SK-N-SH treated with all-trans-retinoic acid at 6 μM for 48 hours (cell line): ENCODE measurements at regions not wholly inside any gene's neighbourhood (a gene's known extent, or its start where the extent isn't known, plus 50 kb on each side); places are given as distances from the start of the nearest gene placed in this dataset.

Experiments
- ATAC-seq: fragments of 200-7000 bp; cut with Tn5 transposase; 3 replicates; pipeline ENCODE4 v1.9.1; 2020; ENCODE audit warnings: mild to moderate bottlenecking, moderate library complexity
- ARNTL ChIP-seq: fragments of 450-650 bp; formaldehyde crosslinking; IDR thresholded peaks from 2 replicates; pipeline ENCODE4 v1.5.0; 2020; ENCODE audit warnings: low read depth, mild to moderate bottlenecking, moderate library complexity, borderline replicate concordance
- BACH2 ChIP-seq: fragments of 250-450 bp; sonication (Bioruptor Pico); IDR thresholded peaks from 2 replicates; pipeline ENCODE4 v1.9.0; 2021; ENCODE audit warnings: mild to moderate bottlenecking, borderline replicate concordance
- CSDC2 ChIP-seq: fragments of 250-450 bp; sonication (Bioruptor Pico); IDR thresholded peaks from 2 replicates; pipeline ENCODE4 v1.5.0; 2020; ENCODE audit warnings: mild to moderate bottlenecking, moderate library complexity
- POU6F1 ChIP-seq: fragments of 250-450 bp; sonication (Bioruptor Pico); IDR thresholded peaks from 2 replicates; pipeline ENCODE4 v1.8.0; 2021; ENCODE audit warnings: low read depth, mild to moderate bottlenecking, moderate library complexity, borderline replicate concordance
- PPARA ChIP-seq: fragments of 250-450 bp; sonication (Bioruptor Pico); IDR thresholded peaks from 2 replicates; pipeline ENCODE4 v1.5.0; 2020; ENCODE audit warnings: mild to moderate bottlenecking, borderline replicate concordance
- RARB ChIP-seq: fragments of 250-450 bp; sonication (Bioruptor Pico); IDR thresholded peaks from 2 replicates; pipeline ENCODE4 v1.8.0; 2021; ENCODE audit warnings: mild to moderate bottlenecking, moderate library complexity
- TCF4 ChIP-seq: fragments of 250-450 bp; sonication (Bioruptor Pico); IDR thresholded peaks from 2 replicates; pipeline ENCODE4 v1.8.0; 2021; ENCODE audit warnings: mild to moderate bottlenecking, moderate library complexity, borderline replicate concordance
- TOX ChIP-seq: fragments of 250-450 bp; sonication (Bioruptor Pico); IDR thresholded peaks from 2 replicates; pipeline ENCODE4 v1.8.0; 2021; ENCODE audit warnings: mild to moderate bottlenecking, moderate library complexity, borderline replicate concordance
- TSHZ2 ChIP-seq: fragments of 250-450 bp; sonication (Bioruptor Pico); IDR thresholded peaks from 2 replicates; pipeline ENCODE4 v1.5.0; 2020; ENCODE audit warnings: mild to moderate bottlenecking, moderate library complexity
- ZC3H10 ChIP-seq: fragments of 250-450 bp; sonication (Bioruptor Pico); IDR thresholded peaks from 2 replicates; pipeline ENCODE4 v1.5.1; 2021; ENCODE audit warnings: mild to moderate bottlenecking, moderate library complexity
- ZNF565 ChIP-seq: fragments of 450-650 bp; formaldehyde crosslinking; conservative IDR thresholded peaks from 2 replicates; pipeline ENCODE4 v1.5.0; 2020; ENCODE audit warnings: low read depth, mild to moderate bottlenecking, moderate library complexity
- ZNF8 ChIP-seq: fragments of 450-650 bp; formaldehyde crosslinking; IDR thresholded peaks from 2 replicates; pipeline ENCODE4 v1.5.0; 2020; ENCODE audit warnings: mild to moderate bottlenecking, moderate library complexity
- TF ChIP-seq, protein P1 (sequence below): fragments of 250-450 bp; sonication (Bioruptor Pico); IDR thresholded peaks from 2 replicates; pipeline ENCODE4 v1.8.0; 2020; ENCODE audit warnings: mild to moderate bottlenecking, moderate library complexity, borderline replicate concordance
- TF ChIP-seq, protein P2 (sequence below): fragments of 250-450 bp; sonication (Bioruptor Pico); IDR thresholded peaks from 2 replicates; pipeline ENCODE4 v1.5.1; 2021; ENCODE audit warnings: mild to moderate bottlenecking, moderate library complexity
- TF ChIP-seq, protein P3 (sequence below): fragments of 250-450 bp; sonication (Bioruptor Pico); IDR thresholded peaks from 2 replicates; pipeline ENCODE4 v1.5.1; 2020; ENCODE audit warnings: low read depth, mild to moderate bottlenecking, moderate library complexity

DNA sequence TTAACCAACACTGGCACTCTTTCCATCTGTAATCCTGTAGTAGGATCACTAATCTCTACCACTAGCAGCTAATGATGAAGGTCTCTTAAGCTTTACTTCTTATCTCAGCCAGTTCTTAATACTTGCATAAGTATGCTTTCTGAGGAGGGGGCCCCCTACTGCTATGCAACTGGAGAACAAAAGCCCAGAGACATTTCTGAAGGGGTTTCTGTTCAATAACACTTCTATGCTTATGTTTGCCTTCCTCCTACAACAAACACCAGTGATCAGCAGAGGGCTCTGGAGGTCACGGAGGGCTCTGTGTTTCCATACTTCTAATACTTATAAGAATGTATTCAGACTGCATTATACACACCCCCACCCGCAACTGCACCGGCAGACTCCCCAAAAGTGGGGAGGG, 215.8 kb downstream of the BARHL2 start (continued):
- TF ChIP-seq, protein P1, sequence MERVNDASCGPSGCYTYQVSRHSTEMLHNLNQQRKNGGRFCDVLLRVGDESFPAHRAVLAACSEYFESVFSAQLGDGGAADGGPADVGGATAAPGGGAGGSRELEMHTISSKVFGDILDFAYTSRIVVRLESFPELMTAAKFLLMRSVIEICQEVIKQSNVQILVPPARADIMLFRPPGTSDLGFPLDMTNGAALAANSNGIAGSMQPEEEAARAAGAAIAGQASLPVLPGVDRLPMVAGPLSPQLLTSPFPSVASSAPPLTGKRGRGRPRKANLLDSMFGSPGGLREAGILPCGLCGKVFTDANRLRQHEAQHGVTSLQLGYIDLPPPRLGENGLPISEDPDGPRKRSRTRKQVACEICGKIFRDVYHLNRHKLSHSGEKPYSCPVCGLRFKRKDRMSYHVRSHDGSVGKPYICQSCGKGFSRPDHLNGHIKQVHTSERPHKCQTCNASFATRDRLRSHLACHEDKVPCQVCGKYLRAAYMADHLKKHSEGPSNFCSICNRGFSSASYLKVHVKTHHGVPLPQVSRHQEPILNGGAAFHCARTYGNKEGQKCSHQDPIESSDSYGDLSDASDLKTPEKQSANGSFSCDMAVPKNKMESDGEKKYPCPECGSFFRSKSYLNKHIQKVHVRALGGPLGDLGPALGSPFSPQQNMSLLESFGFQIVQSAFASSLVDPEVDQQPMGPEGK (CRISPR knock-in tag) = no peak
- no peak for TF ChIP-seq BACH2 (CRISPR knock-in tag)
- TF ChIP-seq, protein P2, sequence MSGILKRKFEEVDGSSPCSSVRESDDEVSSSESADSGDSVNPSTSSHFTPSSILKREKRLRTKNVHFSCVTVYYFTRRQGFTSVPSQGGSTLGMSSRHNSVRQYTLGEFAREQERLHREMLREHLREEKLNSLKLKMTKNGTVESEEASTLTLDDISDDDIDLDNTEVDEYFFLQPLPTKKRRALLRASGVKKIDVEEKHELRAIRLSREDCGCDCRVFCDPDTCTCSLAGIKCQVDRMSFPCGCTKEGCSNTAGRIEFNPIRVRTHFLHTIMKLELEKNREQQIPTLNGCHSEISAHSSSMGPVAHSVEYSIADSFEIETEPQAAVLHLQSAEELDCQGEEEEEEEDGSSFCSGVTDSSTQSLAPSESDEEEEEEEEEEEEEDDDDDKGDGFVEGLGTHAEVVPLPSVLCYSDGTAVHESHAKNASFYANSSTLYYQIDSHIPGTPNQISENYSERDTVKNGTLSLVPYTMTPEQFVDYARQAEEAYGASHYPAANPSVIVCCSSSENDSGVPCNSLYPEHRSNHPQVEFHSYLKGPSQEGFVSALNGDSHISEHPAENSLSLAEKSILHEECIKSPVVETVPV (CRISPR knock-in tag) = no peak

DNA sequence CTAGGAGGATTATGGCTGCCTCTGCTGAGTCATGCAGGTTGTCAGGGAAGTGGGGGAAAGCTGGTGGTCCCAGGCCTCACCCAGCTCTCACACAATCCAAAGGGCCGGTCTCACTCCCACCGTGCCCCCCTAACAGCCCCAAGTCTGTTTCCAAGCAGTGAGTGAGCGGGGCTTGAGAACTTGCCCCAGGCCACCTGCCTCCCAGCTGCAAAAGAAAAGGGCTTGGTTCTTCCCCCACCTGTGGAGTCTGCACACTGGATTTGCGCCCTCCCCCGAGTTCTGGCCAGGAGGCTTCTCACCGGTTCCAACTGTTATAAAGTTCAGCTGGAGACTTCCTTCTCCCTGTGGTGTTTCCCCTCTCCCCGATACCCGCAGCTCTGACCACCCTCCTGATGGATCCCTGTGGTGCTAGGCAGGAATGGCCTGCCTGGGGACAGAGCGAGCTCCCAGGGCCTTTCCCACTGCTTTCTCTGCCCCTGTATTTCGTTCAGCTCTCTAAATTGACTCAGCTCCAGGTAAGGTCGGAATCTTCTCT, 222.3 kb downstream of the BARHL2 start:
- no peak for ATAC-seq
- no peak for TF ChIP-seq CSDC2 (CRISPR knock-in tag)
- TF ChIP-seq, protein P1 (CRISPR knock-in tag) = no peak
- TF ChIP-seq, all 23 proteins: peak for 0

GRCh38 chr1:90488451-90488850, 228.7 kb downstream of the BARHL2 start:
- no peak for ATAC-seq
- TF ChIP-seq ZNF8 (no peak), ARNTL (no peak), PPARA (CRISPR knock-in tag) (no peak), POU6F1 (CRISPR knock-in tag) (no peak), ZC3H10 (CRISPR knock-in tag) (no peak), BACH2 (CRISPR knock-in tag) (no peak), ZNF565 (CRISPR knock-in tag) (no peak), TOX (CRISPR knock-in tag) (no peak), TSHZ2 (CRISPR knock-in tag) (no peak), TCF4 (CRISPR knock-in tag) (no peak)

DNA sequence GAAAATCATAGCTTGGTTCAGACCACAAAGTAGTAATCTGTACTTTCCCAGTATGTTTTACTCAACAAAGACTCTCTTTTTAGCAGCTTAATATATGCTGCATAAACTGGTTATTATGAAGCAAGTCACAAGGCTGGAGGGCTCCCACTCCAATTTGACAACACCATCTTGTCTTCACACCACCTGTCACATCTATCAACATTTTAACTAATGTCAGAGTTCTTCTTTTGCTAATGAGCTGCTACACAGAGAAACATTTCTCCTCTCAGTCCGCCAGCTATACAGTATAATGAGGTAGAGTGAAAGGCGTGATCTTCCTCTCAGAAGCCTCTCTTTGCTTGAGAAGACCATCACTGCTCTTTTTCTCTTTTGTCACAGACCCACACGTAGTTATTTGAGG, 230.1 kb downstream of the BARHL2 start:
- TF ChIP-seq RARB (CRISPR knock-in tag) (no peak), ZNF8 (no peak)
- TF ChIP-seq, protein P3, sequence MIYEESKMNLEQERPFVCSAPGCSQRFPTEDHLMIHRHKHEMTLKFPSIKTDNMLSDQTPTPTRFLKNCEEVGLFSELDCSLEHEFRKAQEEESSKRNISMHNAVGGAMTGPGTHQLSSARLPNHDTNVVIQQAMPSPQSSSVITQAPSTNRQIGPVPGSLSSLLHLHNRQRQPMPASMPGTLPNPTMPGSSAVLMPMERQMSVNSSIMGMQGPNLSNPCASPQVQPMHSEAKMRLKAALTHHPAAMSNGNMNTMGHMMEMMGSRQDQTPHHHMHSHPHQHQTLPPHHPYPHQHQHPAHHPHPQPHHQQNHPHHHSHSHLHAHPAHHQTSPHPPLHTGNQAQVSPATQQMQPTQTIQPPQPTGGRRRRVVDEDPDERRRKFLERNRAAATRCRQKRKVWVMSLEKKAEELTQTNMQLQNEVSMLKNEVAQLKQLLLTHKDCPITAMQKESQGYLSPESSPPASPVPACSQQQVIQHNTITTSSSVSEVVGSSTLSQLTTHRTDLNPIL (CRISPR knock-in tag) = no peak
- no peak for ATAC-seq
